Motor neuron (in vitro differentiated cells): ENCODE measurements at regions not wholly inside any gene's neighbourhood (a gene's known extent, or its start where the extent isn't known, plus 50 kb on each side); places are given as distances from the start of the nearest gene placed in this dataset.
A peak's percentile ranks its signal among the peaks of the same experiment; 100 is the strongest.
"Not testable (repeated sequence)": the region's sequence is repeated elsewhere in the genome, so short reads cannot be mapped to it uniquely, and the experiment has no call there.

Source experiments
- ATAC-seq, 8 experiments: fragments of 200-7000 bp; cut with Tn5 transposase; replicated peaks in 6 of 8; 2 replicates each; pipeline ENCODE4 v1.8.0; 2021; ENCODE audit warnings: mild to moderate bottlenecking in 8 of 8, moderate library complexity in 8 of 8
- H3K27ac ChIP-seq, 2 donors: fragments of 250-450 bp; sonication (Bioruptor Pico); 2 replicates each; pipeline ENCODE4 v1.9.0; 2021; ENCODE audit warnings: antibody characterized with exemption in 2 of 2, mild to moderate bottlenecking in 2 of 2, moderate library complexity in 1 of 2
- H3K4me1 ChIP-seq, 2 donors: fragments of 250-450 bp; sonication (Bioruptor Pico); replicated peaks in 1 of 2; 2 replicates each; pipeline ENCODE4 v1.6.1; 2021; ENCODE audit warnings: antibody characterized with exemption in 2 of 2, mild to moderate bottlenecking in 2 of 2, moderate library complexity in 1 of 2
- H3K4me3 ChIP-seq, 5 donors: fragments of 250-450 bp; sonication (Bioruptor Pico); 2 replicates each; pipeline ENCODE4 v1.9.0; 2021; ENCODE audit warnings: antibody characterized with exemption in 5 of 5, mild to moderate bottlenecking in 5 of 5, moderate library complexity in 4 of 5
- WGBS, 10 experiments: fragments of 450-650 bp; shearing (Covaris generic); methylation state at CpG; one replicate each; pipeline ENCODE4 v1.0.0; 2022; 5-methylcytosine and 5-hydroxymethylcytosine counted together
- in situ Hi-C, 9 experiments: fragments of 400-800 bp; cut with MboI; loops; one replicate each; pipeline ENCODE4 v1.15.0; 2021; ENCODE audit warnings: low sequenced_read_pairs in 9 of 9, low pct_unique_long_range_greater_than_20kb in 2 of 9; ENCODE audit not compliant: unreplicated experiment in 9 of 9

DNA sequence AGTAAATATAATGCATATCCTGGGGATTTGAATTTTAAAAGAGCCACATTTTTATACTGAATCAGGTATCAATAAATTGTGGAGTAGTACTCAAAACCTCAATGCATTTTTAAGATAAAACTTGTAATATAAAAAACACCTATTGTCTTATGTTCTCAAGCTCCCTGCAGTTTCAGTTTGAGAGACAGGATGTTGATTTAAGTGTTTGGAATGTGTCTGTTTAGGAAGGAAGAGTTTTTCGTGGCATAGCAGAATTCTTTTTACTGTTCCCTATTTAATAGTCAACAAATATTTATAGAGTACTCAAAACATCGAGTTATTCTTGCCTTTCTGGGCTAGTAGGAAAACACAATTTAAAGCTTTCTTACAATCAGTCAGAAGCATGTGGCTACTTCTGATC is 146.1 kb upstream of the BCHE start:
- Histone ChIP-seq H3K4me1 (no peaks in the 10 kb centered on the region), H3K4me3 (no peak overlapping the region), H3K27ac (no peak overlapping the region)
- WGBS, 10 experiments = 0 to 63% (median 10%) methylated on average over 1 to 2 of the region's 2 CpGs; no CpG with 5 or more reads in 2 of the 10 experiments
- no peak for ATAC-seq
- in situ Hi-C loops = no loop called here

DNA sequence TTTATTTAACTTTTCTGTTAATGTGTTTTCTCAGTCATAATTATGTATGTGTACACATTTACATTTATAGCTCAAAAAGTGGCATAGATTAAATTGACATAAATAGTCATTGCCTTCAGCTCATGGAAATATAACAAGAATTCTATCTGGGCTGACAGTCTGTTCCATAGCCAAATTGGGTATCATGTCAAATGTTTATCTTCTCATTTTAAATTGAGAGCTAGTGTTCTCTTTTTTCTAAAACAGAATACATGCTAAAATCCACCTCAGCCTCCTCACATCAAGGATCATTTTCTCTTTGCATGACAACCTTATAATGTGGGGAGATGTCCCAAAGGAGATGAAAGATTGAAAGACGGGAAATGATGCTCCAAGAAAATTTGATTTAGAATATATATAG is 144.1 kb upstream of the BCHE start:
- Histone ChIP-seq H3K27ac (no peak overlapping the region), H3K4me3 (no peak overlapping the region), H3K4me1 (no peaks in the 10 kb centered on the region)
- in situ Hi-C loops = no loop called here
- ATAC-seq = no peak
- WGBS, 10 experiments = 0 to 100% (median 55%) methylated on average over 1 of the region's 1 CpG; no CpG with 5 or more reads in 2 of the 10 experiments

- ATAC-seq, in situ Hi-C loops, H3K27ac ChIP-seq, H3K4me1 ChIP-seq, H3K4me3 ChIP-seq: not testable (repeated sequence)
- WGBS, 10 experiments = 0 to 88% (median 35%) methylated on average over 1 to 2 of the region's 3 CpGs; no CpG with 5 or more reads in 6 of the 10 experiments
Observed at GRCh38 chr3:165960825-165961224, 123.6 kb upstream of the BCHE start.

- no peak for ATAC-seq
- no peak overlapping the region for H3K27ac ChIP-seq
- H3K4me1 ChIP-seq = no peaks in the 10 kb centered on the region
- H3K4me3 ChIP-seq = no peak overlapping the region
- 0 to 100% (median 91%) methylated on average over 1 to 2 of the region's 2 CpGs; no CpG with 5 or more reads in 1 of the 10 experiments for WGBS, 10 experiments
- in situ Hi-C loops = no loop called here
Observed at GRCh38 chr3:165954171-165954570, 116.9 kb upstream of the BCHE start.

DNA sequence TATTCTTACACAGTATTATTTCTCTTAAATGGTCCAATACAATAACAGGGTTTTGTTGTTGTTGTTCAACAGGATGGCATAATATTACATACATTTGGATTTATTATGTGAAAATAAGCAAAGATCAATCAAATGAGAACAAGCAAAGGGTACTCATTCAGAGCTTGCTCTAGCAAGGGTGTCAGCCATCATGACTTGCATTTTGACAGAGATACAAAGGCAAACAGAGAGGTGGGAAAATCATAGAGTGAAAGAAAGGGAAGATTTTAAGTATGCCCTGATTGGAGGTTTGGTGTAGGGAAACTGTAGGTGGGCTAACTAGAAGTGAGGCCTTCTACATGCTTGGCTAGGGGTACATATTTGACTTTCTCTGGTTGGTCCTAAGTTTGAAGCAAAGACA is 109.1 kb upstream of the BCHE start:
- Histone ChIP-seq H3K27ac (no peak overlapping the region), H3K4me1 (no peaks in the 10 kb centered on the region), H3K4me3 (no peak overlapping the region)
- in situ Hi-C loops = no loop called here
- no peak for ATAC-seq

DNA sequence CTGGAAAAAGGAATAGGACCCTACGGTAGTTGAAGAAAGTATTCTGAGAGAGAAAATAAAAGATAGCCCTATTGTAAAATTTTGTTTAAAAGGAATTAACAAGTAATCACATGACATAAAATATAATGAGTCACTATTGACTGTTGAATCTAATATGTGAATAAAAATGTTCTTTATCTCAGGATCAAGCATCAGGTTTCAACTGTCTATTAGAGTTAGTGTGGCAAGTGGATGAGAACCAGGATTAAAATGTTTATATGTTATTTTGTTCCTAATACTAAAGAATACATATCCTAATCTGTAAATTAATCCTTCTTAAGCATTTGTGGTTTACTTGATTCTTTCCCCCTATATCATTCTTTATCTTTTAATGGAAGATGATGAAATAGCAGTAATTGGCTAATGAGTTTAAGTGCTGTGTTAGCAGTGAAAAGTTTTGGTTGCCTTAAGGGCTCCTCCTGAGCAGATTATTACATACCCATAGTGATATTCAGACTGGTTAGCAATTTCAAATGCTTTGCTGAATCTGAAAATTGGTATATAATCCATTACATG is 101.8 kb upstream of the BCHE start:
- H3K4me1 ChIP-seq = no peaks in the 10 kb centered on the region
- H3K4me3 ChIP-seq = no peak overlapping the region
- in situ Hi-C loops = no loop called here
- no peak for ATAC-seq
- no peak overlapping the region for H3K27ac ChIP-seq
- 13 to 100% (median 80%) methylated on average over 1 of the region's 1 CpG; no CpG with 5 or more reads in 3 of the 10 experiments for WGBS, 10 experiments

DNA sequence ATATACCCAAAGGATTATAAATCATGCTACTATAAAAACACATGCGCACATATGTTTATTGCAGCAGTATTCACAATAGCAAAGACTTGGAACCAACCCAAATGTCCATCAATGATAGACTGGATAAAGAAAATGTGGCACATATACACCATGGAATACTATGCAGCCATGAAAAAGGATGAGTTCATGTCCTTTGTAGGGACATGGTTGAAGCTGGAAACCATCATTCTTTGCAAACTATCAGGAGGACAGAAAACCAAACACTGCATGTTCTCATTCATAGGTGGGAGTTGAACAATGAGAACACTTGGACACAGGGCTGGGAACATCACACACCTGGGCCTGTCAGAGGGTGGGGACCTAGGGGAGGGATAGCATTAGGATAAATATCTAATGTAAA is 98.9 kb upstream of the BCHE start:
- ATAC-seq, H3K4me3 ChIP-seq, H3K27ac ChIP-seq, in situ Hi-C loops, H3K4me1 ChIP-seq: not testable (repeated sequence)
- WGBS, 10 experiments = 67 to 100% (median 100%) methylated on average over 1 of the region's 1 CpG; no CpG with 5 or more reads in 7 of the 10 experiments

GRCh38 chr3:165924301-165924791 is 87.1 kb upstream of the BCHE start:
- H3K4me1 ChIP-seq, H3K4me3 ChIP-seq, in situ Hi-C loops, H3K27ac ChIP-seq, ATAC-seq: not testable (repeated sequence)
- WGBS, 10 experiments = 7 to 92% (median 57%) methylated on average over 2 to 4 of the region's 29 CpGs; no CpG with 5 or more reads in 6 of the 10 experiments

- ATAC-seq = no peak
- no peaks in the 10 kb centered on the region for H3K4me1 ChIP-seq
- WGBS, 10 experiments = 0 to 81% (median 59%) methylated on average over 2 to 5 of the region's 5 CpGs; no CpG with 5 or more reads in 4 of the 10 experiments
- no peak overlapping the region for H3K27ac ChIP-seq
- no peak overlapping the region for H3K4me3 ChIP-seq
- in situ Hi-C loops = no loop called here
Observed at GRCh38 chr3:165920984-165921383, 83.8 kb upstream of the BCHE start.

DNA sequence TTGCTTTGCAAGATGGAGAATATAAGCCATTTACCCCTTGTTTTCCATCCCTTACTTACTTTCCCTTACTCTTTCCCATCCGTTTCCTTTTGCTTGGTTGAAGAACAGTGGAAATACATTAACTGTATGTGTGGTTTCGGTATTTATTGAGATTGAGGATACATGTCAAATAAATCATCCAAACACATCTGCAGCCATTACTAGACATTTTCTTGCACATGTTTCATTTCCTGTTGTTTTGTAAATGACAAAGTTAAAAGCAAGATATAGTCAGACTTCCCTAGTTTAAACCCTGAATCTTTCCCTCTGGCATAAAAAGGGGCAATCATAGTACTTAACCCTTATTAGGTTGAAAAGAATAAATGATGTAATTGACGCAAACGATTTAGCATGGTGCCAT is 82.1 kb upstream of the BCHE start:
- no peak for ATAC-seq
- H3K27ac ChIP-seq = no peak overlapping the region
- in situ Hi-C loops = no loop called here
- WGBS, 10 experiments = 9 to 100% (median 87%) methylated on average over 2 to 4 of the region's 4 CpGs; no CpG with 5 or more reads in 1 of the 10 experiments
- no peaks in the 10 kb centered on the region for H3K4me1 ChIP-seq
- no peak overlapping the region for H3K4me3 ChIP-seq

DNA sequence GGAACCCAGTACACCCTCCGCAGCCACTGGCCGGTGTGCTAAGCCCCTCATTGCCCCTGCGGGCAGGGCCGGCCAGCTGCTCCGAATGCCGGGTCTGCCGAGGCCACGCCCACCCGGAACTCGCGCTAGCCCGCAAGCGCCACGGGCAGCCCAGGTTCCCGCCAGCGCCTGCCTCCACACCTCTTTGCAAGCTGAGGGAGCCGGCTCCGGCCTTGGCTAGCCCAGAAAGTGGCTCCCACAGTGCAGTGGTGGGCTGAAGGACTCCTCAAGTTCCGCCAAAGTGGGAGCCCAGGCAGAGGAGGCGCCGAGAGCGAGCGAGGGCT is 81.4 kb upstream of the BCHE start:
- Histone ChIP-seq H3K4me3 (no peak overlapping the region), H3K4me1 (no peaks in the 10 kb centered on the region), H3K27ac (no peak overlapping the region)
- 75 to 98% methylated on average over 4 to 11 of the region's 23 CpGs; no CpG with 5 or more reads in 8 of the 10 experiments for WGBS, 10 experiments
- ATAC-seq = peak in 1 of 8 experiments; percentile 93
- in situ Hi-C loops = no loop called here

- H3K4me1 ChIP-seq, H3K4me3 ChIP-seq, in situ Hi-C loops, H3K27ac ChIP-seq: not testable (repeated sequence)
- 0 to 100% (median 100%) methylated on average over 1 to 4 of the region's 24 CpGs; no CpG with 5 or more reads in 7 of the 10 experiments for WGBS, 10 experiments
- peak in 1 of 8 experiments; percentile 74 for ATAC-seq
Observed at GRCh38 chr3:165917938-165918656, 80.9 kb upstream of the BCHE start.

DNA sequence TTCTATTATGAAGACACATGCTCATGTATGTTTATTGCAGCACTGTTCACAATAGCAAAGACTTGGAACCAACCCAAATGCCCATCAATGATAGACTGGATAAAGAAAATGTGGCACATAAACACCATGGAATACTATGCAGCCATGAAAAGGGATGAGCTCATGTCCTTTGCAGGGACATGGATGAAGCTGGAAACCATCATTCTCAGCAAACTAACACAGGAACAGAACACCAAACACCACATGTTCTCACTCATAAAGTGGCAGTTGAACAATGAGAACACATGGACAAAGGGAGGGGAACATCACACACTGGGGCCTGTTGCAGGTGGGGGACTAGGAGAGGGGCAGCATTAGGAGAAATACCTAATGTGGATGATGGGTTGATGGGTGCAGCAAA is 77.9 kb upstream of the BCHE start:
- in situ Hi-C loops, H3K4me1 ChIP-seq, H3K4me3 ChIP-seq, H3K27ac ChIP-seq, ATAC-seq: not testable (repeated sequence)
